G401 (cell line): ENCODE measurements at regions not wholly inside any gene's neighbourhood (a gene's known extent, or its start where the extent isn't known, plus 50 kb on each side); places are given as distances from the start of the nearest gene placed in this dataset.
A peak's percentile ranks its signal among the peaks of the same experiment; 100 is the strongest.
"Not testable (repeated sequence)": the region's sequence is repeated elsewhere in the genome, so short reads cannot be mapped to it uniquely, and the experiment has no call there.

Source experiments
- DNase-seq: peaks from one replicate; pipeline ENCODE4 v3.0.0-alpha.2; 2015; ENCODE audit warnings: low spot score
- in situ Hi-C: cut with HindIII; loops from 2 replicates; pipeline ENCODE4 v1.10.0; 2016; ENCODE audit warnings: low sequenced_read_pairs, mixed read lengths

DNA sequence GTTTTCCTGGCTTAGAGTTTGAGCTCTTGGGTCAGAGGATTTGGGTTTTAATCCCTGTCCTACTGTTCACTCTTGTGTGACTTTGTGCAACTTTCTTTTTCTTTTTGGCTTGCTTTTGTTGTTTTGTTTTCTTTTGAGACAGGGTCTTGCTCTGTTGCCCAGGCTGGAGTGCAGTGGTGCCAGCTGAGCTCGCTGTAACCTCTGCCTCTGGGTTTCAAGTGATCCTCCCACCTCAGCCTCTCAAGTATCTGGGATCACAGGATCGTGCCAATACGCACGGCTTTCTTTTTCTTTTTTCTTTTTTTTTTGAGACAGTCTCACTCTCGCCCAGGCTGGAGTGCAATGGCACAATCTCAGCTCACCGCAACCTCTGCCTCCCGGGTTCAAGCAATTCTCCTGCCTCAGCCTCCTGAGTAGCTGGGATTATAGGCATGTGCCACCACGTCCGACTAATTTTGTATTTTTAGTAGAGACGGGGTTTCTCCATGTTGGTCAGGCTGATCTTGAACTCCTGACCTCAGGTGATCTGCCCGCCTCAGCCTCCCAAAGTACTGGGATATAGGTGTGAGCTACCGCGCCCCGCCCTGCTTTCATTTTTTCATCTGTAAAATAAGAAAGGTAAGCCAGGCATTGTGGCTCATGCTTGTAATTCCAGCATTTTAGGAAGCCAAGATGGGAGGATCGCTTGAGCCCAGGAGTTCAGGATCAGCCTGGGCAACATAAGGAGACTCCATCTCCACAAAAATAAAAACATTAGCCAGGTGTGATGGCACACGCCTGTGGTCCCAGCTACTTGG, 76.1 kb upstream of the ZNF217 start:
- DNase-seq, in situ Hi-C loops: not testable (repeated sequence)

DNA sequence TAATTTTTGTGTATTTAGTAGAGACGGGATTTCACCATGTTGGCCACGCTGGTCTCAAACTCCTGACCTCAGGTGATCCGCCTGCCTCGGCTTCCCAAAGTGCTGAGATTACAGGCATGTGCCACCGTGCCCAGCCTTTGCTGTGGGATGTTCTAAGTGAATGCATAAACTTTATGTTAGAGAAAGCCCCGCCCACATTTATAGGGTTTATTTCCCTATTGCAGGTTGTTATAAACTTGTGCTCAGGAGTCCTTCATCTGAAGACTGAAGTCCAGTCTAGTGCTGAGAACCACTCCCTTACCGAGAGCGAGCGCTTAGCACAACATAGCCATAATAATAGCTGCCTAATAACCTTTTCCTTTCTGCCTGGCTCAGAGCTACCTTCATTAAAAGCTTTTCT, 75.4 kb upstream of the ZNF217 start:
- in situ Hi-C loops, result no loop called here
- DNase-seq, result no peak

DNA sequence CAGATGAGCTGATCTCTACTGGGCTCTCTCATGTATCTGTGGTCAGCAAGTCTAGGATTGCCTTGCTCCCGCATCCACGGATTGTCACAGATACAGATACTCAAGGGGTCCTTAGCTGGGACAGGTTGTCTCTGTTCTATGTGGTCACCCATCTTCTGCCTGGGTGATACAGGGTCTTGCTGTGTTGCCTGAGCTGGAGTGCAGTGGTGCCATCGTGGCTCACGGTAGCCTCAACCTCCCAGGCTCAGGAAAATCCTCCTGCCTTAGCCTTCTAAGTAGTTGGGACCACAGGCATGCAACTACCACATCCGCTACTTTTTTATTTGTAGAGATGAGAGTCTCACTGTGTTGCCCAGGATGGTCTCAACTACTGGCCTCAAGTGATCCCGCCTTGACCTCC, 72.5 kb upstream of the ZNF217 start:
- in situ Hi-C loops, result no loop called here

GRCh38 chr20:53664121-53664520, 70.5 kb upstream of the ZNF217 start:
- in situ Hi-C loops, result no loop called here

More for the DNA sequence above, 72.5 kb upstream of the ZNF217 start:
- DNase-seq, result no peak

DNA sequence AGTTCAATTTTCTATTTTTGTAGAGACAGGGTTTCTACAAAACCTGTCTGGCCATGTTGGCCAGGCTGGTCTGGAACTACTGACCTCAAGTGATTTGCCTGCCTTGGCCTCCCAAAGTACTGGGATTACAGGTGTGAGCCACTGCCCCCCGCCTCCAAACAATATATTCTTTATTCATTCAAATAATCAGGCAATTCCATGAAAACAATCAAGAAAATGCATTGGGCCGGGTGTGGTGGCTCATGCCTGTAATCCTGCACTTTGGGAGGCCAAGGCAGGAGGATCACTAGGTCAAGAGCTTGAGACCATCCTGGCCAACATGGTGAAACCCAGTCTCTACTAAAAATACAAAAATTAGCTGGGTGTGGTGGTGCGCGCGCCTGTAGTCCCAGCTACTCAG, 69.9 kb upstream of the ZNF217 start:
- in situ Hi-C loops, DNase-seq: not testable (repeated sequence)

More at GRCh38 chr20:53664121-53664520, 70.5 kb upstream of the ZNF217 start:
- no peak for DNase-seq

DNA sequence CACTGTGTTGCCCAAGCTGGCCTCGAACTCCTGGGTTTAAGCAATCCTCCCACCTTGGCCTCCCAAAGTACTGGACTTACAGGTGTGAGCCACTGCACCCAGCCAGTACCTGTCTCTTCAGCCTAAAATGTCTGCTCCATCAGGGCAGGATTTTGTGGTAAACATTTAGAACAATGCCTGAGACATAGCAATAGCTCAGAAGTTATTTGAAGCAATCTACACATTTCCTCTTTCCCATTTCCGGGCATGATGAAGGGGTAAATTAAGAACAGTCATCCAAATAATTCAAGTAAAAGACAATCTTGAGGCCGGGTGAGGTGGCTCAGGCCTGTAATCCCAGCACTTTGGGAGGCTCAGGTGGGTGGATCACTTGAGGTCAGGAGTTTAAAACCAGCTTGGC, 69.0 kb upstream of the ZNF217 start:
- in situ Hi-C loops, result no loop called here
- no peak for DNase-seq

DNA sequence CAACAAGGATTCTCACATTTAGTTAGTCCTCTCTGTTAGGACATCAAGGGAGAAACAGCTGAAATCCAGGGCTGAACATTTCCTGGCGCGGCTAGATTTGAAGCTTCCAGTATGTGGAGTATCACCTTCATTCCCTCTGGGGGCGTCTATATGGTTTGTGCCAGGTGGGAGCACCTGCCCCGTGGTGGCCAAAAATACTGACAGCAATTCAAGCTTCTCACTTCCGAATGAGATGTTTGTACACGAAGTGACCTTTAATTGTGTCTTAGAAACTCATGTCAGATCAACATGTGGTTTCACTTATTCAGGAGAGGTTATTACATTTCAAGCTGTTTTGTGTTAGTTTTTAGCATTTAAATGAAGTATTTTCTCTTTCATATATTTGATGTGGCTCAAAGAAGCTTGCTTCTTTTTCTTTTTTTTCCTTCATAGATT, 67.3 kb upstream of the ZNF217 start:
- no peak for DNase-seq

DNA sequence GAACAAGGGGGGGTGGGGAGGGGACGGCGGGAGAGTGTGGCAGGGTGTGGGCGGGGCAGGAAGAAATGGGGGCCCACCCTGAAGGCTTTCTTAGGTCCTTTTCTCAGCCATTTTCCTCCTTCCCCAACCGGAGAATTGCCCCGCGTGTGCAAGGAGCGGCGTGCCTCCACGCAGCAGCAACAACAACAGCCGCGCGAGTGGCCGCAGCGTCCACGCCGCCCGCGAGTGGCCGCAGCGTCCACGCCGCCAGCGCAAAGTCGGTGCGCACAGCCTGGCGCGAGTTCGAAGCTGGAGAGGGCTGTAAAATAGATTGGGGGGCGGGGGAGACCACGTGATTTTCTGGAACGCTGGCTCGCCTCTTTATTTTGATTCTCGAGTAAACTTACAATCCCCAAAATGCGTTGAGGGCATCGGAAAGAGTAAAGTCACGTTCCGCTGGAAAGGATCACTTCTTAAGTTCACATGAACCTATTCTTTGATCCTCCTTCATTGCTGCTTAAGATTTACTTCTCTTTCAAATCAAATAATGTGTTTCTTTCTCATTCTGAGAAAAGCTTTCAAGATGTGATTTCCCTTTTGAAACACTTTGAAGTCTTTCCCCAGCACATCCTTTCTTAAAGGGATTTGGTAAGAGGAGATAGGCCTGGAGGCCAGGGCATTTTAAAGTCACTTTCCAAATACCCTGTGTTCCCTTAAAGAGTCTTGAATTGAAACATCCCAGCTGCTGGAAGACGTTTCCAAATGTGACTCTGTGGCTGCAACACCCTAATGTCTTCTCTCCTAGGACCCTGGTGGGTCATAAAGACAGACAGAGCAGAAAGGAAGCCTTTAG, 66.7 kb upstream of the ZNF217 start:
- in situ Hi-C loops, result no loop called here
- no peak for DNase-seq

More for the DNA sequence above, 67.3 kb upstream of the ZNF217 start:
- in situ Hi-C loops, result no loop called here

DNA sequence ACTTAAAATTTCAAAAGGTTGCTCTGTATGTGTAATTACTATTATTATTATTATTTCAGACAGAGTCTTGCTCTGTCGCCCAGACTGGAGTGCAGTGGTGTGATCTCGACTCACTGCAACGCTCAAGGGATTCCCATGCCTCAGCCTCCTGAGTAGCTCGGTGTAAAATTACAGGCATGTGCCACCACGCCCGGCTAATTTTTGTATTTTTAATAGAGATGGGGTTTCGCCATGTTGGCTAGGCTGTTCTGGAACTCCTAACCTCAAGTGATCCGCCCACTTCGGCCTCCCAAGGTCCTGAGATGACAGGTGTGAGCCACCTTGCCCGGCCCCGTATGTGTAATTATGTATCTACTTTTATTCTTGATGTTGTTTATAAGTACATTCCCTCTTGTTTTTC, 65.3 kb upstream of the ZNF217 start:
- in situ Hi-C loops, result loop anchor here (5.0 kb wide), 1 partner anchor 93 kb away; no protein-coding TSS in a partner anchor
- no peak for DNase-seq

DNA sequence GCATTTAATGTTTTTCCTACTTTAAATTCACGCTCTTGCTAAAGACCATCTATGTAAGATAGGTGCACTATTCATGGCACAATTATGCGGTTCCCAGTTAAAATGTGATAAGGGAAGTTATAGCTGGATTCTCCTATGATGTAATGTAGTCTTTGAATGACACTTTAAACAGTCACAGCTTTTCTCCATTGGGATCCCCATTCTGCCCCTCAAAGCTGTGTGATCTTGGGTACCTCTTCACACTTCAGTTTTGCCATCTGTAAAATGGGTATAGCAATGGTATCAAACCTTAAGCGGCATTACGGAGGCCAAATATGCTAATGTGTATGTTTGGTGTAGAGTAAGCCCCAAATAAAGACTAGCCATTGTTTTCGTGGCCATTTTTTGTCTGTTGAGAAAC, 64.7 kb upstream of the ZNF217 start:
- DNase-seq, result no peak
- in situ Hi-C loops, result loop anchor here (5.0 kb wide), 1 partner anchor 94 kb away; no protein-coding TSS in a partner anchor

- peak; percentile 37 for DNase-seq
- in situ Hi-C loops, result loop anchor here (5.0 kb wide), 1 partner anchor 95 kb away; no protein-coding TSS in a partner anchor
Measured at GRCh38 chr20:53657732-53658131, 64.1 kb upstream of the ZNF217 start.

DNA sequence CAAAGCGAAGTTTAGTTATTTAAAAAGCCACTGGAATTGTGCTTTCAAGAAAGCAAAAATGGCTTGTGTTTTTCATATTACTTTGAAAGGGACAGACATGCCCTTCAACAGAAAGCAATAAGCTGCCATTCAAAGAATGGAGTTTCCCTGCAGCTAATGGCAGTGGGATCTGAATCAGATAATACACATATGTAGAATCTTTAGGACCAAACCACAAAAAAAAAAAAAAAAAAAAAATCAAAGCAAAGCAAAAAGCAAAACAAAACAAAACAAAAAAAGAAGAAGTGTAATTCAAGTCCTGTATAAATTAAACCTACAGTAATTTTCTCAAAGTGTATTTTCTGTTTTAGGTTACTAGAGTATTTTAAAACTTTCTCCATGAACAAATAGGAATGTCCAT, 63.6 kb upstream of the ZNF217 start:
- in situ Hi-C loops, result loop anchor here (5.0 kb wide), 1 partner anchor 95 kb away; no protein-coding TSS in a partner anchor

GRCh38 chr20:53656293-53657202, 62.9 kb upstream of the ZNF217 start:
- in situ Hi-C loops, result loop anchor here (5.0 kb wide), 1 partner anchor 96 kb away; no protein-coding TSS in a partner anchor
- DNase-seq, result peak; percentile 59

More for the DNA sequence above, 63.6 kb upstream of the ZNF217 start:
- DNase-seq, result no peak

DNA sequence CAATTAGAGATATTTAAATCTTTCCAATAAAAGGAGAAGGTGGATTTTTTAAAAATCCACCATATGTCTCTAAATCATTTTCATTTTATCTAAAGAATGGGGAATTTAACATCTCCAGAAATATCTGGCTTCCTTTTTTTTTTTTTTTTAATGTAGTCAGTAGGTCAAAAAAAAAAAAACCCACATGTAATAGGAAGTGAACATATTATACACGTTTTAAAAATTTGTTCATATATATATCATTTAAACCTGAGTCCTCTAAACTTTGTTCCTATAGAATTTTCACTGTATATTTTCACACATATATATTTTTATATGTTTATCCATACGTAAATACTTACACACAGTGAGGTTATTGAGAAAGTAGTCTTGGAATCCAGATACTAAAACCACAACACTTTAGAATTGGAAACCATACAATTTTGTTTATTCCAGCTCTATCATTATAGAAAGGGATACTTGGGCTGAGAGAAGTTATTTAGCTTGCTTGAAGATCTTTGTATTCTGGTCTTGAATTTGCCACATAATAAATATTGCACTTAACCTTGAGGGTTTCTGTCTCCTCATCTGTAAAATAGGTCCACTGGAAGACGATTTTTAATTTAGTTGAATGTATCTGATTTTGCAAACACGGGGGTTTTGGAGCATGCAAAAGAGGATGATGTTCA, 62.1 kb upstream of the ZNF217 start:
- DNase-seq, result no peak
- in situ Hi-C loops, result loop anchor here (5.0 kb wide), 1 partner anchor 97 kb away; no protein-coding TSS in a partner anchor

- DNase-seq, result peak; percentile 43
- in situ Hi-C loops, result loop anchor here (5.0 kb wide), 1 partner anchor 97 kb away; no protein-coding TSS in a partner anchor
Measured at GRCh38 chr20:53654932-53655624, 61.4 kb upstream of the ZNF217 start.

- DNase-seq, in situ Hi-C loops: not testable (repeated sequence)
Measured at GRCh38 chr20:53654521-53654920, 60.9 kb upstream of the ZNF217 start.

DNA sequence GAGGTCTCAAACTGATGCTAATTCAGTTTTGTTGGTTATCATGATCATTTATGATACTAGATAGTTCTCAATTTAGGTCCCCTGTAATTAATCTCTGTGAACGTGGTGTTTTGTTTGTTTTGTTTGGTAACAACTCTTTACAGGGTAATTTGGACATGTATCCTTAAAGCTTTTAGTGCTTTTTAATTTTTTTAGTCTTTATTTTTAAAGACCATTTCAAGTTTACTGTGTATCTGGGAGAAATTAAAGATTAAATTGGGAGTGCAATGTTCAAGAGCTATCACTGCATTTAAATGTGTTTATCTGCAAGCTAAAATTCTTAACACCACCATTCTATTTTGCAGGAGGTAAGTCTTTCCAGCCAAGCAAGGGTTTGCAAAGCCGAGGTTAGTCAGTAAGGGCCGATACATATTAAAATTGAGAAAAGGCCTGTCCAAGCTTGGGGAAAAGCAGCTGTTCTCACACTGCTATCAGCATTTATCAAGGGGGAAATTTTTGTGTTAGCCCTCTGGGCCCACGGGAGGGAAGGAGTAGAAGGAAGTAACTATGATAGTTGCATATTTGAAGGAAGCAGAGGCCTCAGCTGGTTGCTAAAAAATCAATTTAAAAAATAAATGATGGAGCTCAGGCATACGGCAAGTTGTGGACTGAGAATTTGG, 59.3 kb upstream of the ZNF217 start:
- DNase-seq, result no peak
- in situ Hi-C loops, result no loop called here
